Fibroblast of mammary gland (primary cell): ENCODE measurements at regions not wholly inside any gene's neighbourhood (a gene's known extent, or its start where the extent isn't known, plus 50 kb on each side); places are given as distances from the start of the nearest gene placed in this dataset.

Source experiments
- DNase-seq: peaks from one replicate; pipeline ENCODE4 v3.0.0-alpha.2; 2010; ENCODE audit warnings: low read depth
- H3K4me3 ChIP-seq: 2 replicates; pipeline ENCODE4 v1.5.1; 2011; ENCODE audit warnings: low read depth, mild to moderate bottlenecking, low read length, moderate library complexity; ENCODE audit not compliant: control insufficient read depth
- CTCF ChIP-seq: conservative IDR thresholded peaks from 2 replicates; pipeline ENCODE4 v1.5.1; 2011; ENCODE audit warnings: low read depth, low read length, inconsistent platforms; ENCODE audit not compliant: control insufficient read depth, insufficient read depth

GRCh38 chr1:114302821-114303220, 149.2 kb upstream of the SYT6 start:
- TF ChIP-seq CTCF: no peak
- no peak for DNase-seq
- no peak overlapping the region for H3K4me3 ChIP-seq

- DNase-seq: peak; percentile 27
- H3K4me3 ChIP-seq: no peak overlapping the region
- TF ChIP-seq CTCF: peak; percentile 43
These were observed 145.8 kb upstream of the SYT6 start for GRCh38 chr1:114299331-114299975.

GRCh38 chr1:114298008-114298407, 144.3 kb upstream of the SYT6 start:
- no peak for TF ChIP-seq CTCF

GRCh38 chr1:114296413-114296812, 142.7 kb upstream of the SYT6 start:
- H3K4me3 ChIP-seq: no peak overlapping the region
- DNase-seq: no peak
- no peak for TF ChIP-seq CTCF

More at GRCh38 chr1:114298008-114298407, 144.3 kb upstream of the SYT6 start:
- H3K4me3 ChIP-seq: no peak overlapping the region
- DNase-seq: no peak

GRCh38 chr1:114295321-114295720, 141.7 kb upstream of the SYT6 start:
- DNase-seq: no peak
- TF ChIP-seq CTCF: no peak
- no peak overlapping the region for H3K4me3 ChIP-seq

- H3K4me3 ChIP-seq: no peak overlapping the region
- DNase-seq: no peak
- TF ChIP-seq CTCF: no peak
These were observed 139.2 kb upstream of the SYT6 start for GRCh38 chr1:114292835-114293234.

GRCh38 chr1:114292194-114292593, 138.5 kb upstream of the SYT6 start:
- no peak for TF ChIP-seq CTCF
- DNase-seq: no peak

More at GRCh38 chr1:114292194-114292593, 138.5 kb upstream of the SYT6 start:
- H3K4me3 ChIP-seq: no peak overlapping the region
